H9 (cell line): ENCODE measurements at regions not wholly inside any gene's neighbourhood (a gene's known extent, or its start where the extent isn't known, plus 50 kb on each side); places are given as distances from the start of the nearest gene placed in this dataset.

Experiments
- DNase-seq: peaks from one replicate; pipeline ENCODE4 v3.0.0-alpha.2; 2017
- H2AFZ ChIP-seq: one replicate; pipeline ENCODE4 v1.6.1; 2013; ENCODE audit warnings: mild to moderate bottlenecking, low read length, control low read depth, moderate library complexity
- H2AK5ac ChIP-seq: 2 replicates; pipeline ENCODE4 v1.6.1; 2013; ENCODE audit warnings: low read length, control low read depth, mixed read lengths; ENCODE audit not compliant: insufficient read length
- H2BK120ac ChIP-seq: one replicate; pipeline ENCODE4 v1.6.1; 2013; ENCODE audit warnings: low read depth, mild to moderate bottlenecking, low read length, control low read depth, inconsistent platforms; ENCODE audit not compliant: poor library complexity, severe bottlenecking
- H2BK12ac ChIP-seq: 2 replicates; pipeline ENCODE4 v1.6.1; 2013; ENCODE audit warnings: low read length, control low read depth, mixed read lengths, low read depth; ENCODE audit not compliant: insufficient read length
- H2BK15ac ChIP-seq: 2 replicates; pipeline ENCODE4 v1.6.1; 2013; ENCODE audit warnings: low read depth, low read length, control low read depth
- H2BK20ac ChIP-seq: one replicate; pipeline ENCODE4 v1.6.1; 2013; ENCODE audit warnings: low read depth, mild to moderate bottlenecking, low read length, control low read depth, inconsistent platforms; ENCODE audit not compliant: poor library complexity, severe bottlenecking
- H2BK5ac ChIP-seq: 2 replicates; pipeline ENCODE4 v1.6.1; 2013; ENCODE audit warnings: low read length, control low read depth, mixed read lengths; ENCODE audit not compliant: insufficient read length
- H3K14ac ChIP-seq: 2 replicates; pipeline ENCODE4 v1.6.1; 2013; ENCODE audit warnings: low read length, control low read depth; ENCODE audit not compliant: insufficient read depth
- H3K18ac ChIP-seq: 2 replicates; pipeline ENCODE4 v1.6.1; 2013; ENCODE audit warnings: low read depth, mild to moderate bottlenecking, mixed read lengths, low read length, control low read depth; ENCODE audit not compliant: insufficient read length
- H3K23ac ChIP-seq: 2 replicates; pipeline ENCODE4 v1.6.1; 2013; ENCODE audit warnings: low read length, control low read depth, mixed read lengths, low read depth; ENCODE audit not compliant: insufficient read length
- H3K23me2 ChIP-seq: 2 replicates; pipeline ENCODE4 v1.6.1; 2013; ENCODE audit warnings: low read depth, mild to moderate bottlenecking, mixed read lengths, low read length, control low read depth; ENCODE audit not compliant: insufficient read length, poor library complexity, severe bottlenecking
- H3K27ac ChIP-seq: 2 replicates; pipeline ENCODE4 v1.5.1; 2013; ENCODE audit warnings: low read length, control low read depth, mixed read lengths, low read depth; ENCODE audit not compliant: insufficient read length
- H3K27me3 ChIP-seq: 2 replicates; pipeline ENCODE4 v1.6.1; 2013; ENCODE audit warnings: low read length, control low read depth, inconsistent platforms; ENCODE audit not compliant: insufficient read depth
- H3K4ac ChIP-seq: 2 replicates; pipeline ENCODE4 v1.6.1; 2013; ENCODE audit warnings: low read depth, mild to moderate bottlenecking, control low read depth, inconsistent platforms, low read length, moderate library complexity
- H3K4me1 ChIP-seq: 2 replicates; pipeline ENCODE4 v1.6.1; 2013; ENCODE audit warnings: low read length, control low read depth, inconsistent platforms; ENCODE audit not compliant: insufficient read depth
- H3K4me2 ChIP-seq: 2 replicates; pipeline ENCODE4 v1.6.1; 2013; ENCODE audit warnings: low read length, control low read depth, mixed read lengths; ENCODE audit not compliant: insufficient read length, insufficient read depth
- H3K56ac ChIP-seq: 2 replicates; pipeline ENCODE4 v1.6.1; 2013; ENCODE audit warnings: low read depth, mild to moderate bottlenecking, mixed read lengths, low read length, control low read depth; ENCODE audit not compliant: insufficient read length
- H3K79me1 ChIP-seq: 2 replicates; pipeline ENCODE4 v1.6.1; 2013; ENCODE audit warnings: low read depth, mild to moderate bottlenecking, moderate library complexity, low read length, control low read depth, inconsistent platforms; ENCODE audit not compliant: insufficient read depth, poor library complexity, severe bottlenecking
- H3K79me2 ChIP-seq: 2 replicates; pipeline ENCODE4 v1.6.1; 2013; ENCODE audit warnings: low read length, control low read depth, inconsistent platforms; ENCODE audit not compliant: insufficient read depth
- H3K9ac ChIP-seq: 2 replicates; pipeline ENCODE4 v1.6.1; 2013; ENCODE audit warnings: low read length, control low read depth, mixed read lengths; ENCODE audit not compliant: insufficient read length; ENCODE audit errors: extremely low read depth
- H3K9me3 ChIP-seq: one replicate; pipeline ENCODE4 v1.6.1; 2013; ENCODE audit warnings: low read depth, low read length, inconsistent platforms; ENCODE audit not compliant: control insufficient read depth
- H3T11ph ChIP-seq: one replicate; pipeline ENCODE4 v1.6.1; 2013; ENCODE audit warnings: mild to moderate bottlenecking, low read length, control low read depth, inconsistent platforms
- H4K20me1 ChIP-seq: one replicate; pipeline ENCODE4 v1.6.1; 2013; ENCODE audit not compliant: control insufficient read depth, insufficient read length, insufficient read depth
- H4K5ac ChIP-seq: 2 replicates; pipeline ENCODE4 v1.6.1; 2013; ENCODE audit warnings: low read depth, mild to moderate bottlenecking, mixed read lengths, low read length, control low read depth; ENCODE audit not compliant: insufficient read length
- H4K8ac ChIP-seq: replicated peaks from 2 replicates; pipeline ENCODE4 v1.6.1; 2013; ENCODE audit warnings: low read length, control low read depth, mixed read lengths, low read depth; ENCODE audit not compliant: insufficient read length
- H4K91ac ChIP-seq: 2 replicates; pipeline ENCODE4 v1.6.1; 2013; ENCODE audit warnings: low read depth, mild to moderate bottlenecking, moderate library complexity, mixed read lengths, low read length, control low read depth; ENCODE audit not compliant: insufficient read length
- H3K27ac Mint-ChIP-seq, 3 experiments: 2 replicates in 2 of 3; 3 replicates in 1 of 3; pipeline ENCODE4 v1.8.0; 2020 to 2021; ENCODE audit warnings: mixed read lengths in 3 of 3, mild to moderate bottlenecking in 1 of 3, moderate library complexity in 1 of 3
- H3K27me3 Mint-ChIP-seq: 2 replicates; pipeline ENCODE4 v1.8.0; 2021; ENCODE audit warnings: low read depth, mild to moderate bottlenecking, moderate library complexity, mixed read lengths
- H3K36me3 Mint-ChIP-seq, 3 experiments: 2 replicates in 2 of 3; 3 replicates in 1 of 3; pipeline ENCODE4 v1.8.0; 2020 to 2021; ENCODE audit warnings: low read depth in 3 of 3, mixed read lengths in 3 of 3; ENCODE audit not compliant: insufficient read depth in 1 of 3
- H3K4me1 Mint-ChIP-seq, 2 experiments: 2 replicates each; pipeline ENCODE4 v1.8.0; 2020; ENCODE audit warnings: mixed read lengths in 2 of 2
- H3K4me3 Mint-ChIP-seq, 2 experiments: 2 replicates in 1 of 2; 3 replicates in 1 of 2; pipeline ENCODE4 v1.8.0; 2020 to 2021; ENCODE audit warnings: mild to moderate bottlenecking in 2 of 2, mixed read lengths in 2 of 2, moderate library complexity in 1 of 2
- H3K9me3 Mint-ChIP-seq, 2 experiments: 2 replicates in 1 of 2; 3 replicates in 1 of 2; pipeline ENCODE4 v1.8.0; 2020; ENCODE audit warnings: mild to moderate bottlenecking in 2 of 2, mixed read lengths in 2 of 2, moderate library complexity in 1 of 2
- WGBS: extraction: QIAGEN DNeasy Blood & Tissue Kit; methylation state at CpG from one replicate; pipeline ENCODE4 v1.1.7; 2013; ENCODE audit warnings: missing lambda C conversion rate, low lambda C conversion rate, mixed read lengths; ENCODE audit not compliant: insufficient read length; ENCODE audit errors: extremely low coverage; 5-methylcytosine and 5-hydroxymethylcytosine counted together
- TF ChIP-seq, protein P1 (sequence below): fragments of 200-600 bp; sonication (generic); conservative IDR thresholded peaks from 3 replicates; pipeline ENCODE4 v1.8.0; 2021; ENCODE audit warnings: antibody characterized with exemption, mild to moderate bottlenecking

DNA sequence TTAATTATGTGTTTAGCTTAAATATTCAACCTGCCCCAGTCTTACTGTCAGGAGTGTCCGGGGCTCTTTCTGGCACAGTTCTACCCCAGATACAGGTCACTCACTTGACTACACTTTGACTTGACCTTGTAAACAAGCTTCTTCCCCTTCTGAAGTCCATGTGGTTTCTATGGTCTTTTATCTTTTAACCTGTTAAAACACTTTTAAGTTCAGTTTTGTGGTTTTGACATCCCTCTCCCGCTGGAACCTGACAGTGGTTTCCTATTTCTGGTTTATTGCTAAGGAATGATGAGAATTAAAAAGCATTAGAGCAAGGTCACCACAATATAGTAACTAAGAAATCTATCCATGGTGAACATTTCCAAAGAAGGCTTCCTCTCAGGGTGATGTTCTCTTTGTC, 300.1 kb downstream of the TMEM167A start:
- H3K4ac ChIP-seq = no peak overlapping the region
- no peak overlapping the region for H4K5ac ChIP-seq
- WGBS = no CpG with 5 or more reads among the region's 2 CpGs

More for the DNA sequence above, 300.1 kb downstream of the TMEM167A start:
- H3K27me3 Mint-ChIP-seq = no peaks in the 10 kb centered on the region
- Histone ChIP-seq H4K20me1 (no peaks in the 10 kb centered on the region), H4K8ac (no peak overlapping the region), H2BK120ac (no peak overlapping the region), H3K4me2 (no peak overlapping the region), H4K91ac (no peak overlapping the region), H2AFZ (no peak overlapping the region), H3K23me2 (no peaks in the 10 kb centered on the region), H2AK5ac (no peak overlapping the region), H3K27me3 (no peaks in the 10 kb centered on the region), H3K9me3 (no peaks in the 10 kb centered on the region), H2BK20ac (no peak overlapping the region), H3K4me1 (no peaks in the 10 kb centered on the region), H3K23ac (no peak overlapping the region), H3K9ac (no peak overlapping the region), H3K79me2 (no peaks in the 10 kb centered on the region), H3K14ac (no peak overlapping the region), H2BK5ac (no peak overlapping the region), H2BK12ac (no peak overlapping the region), H3K79me1 (no peaks in the 10 kb centered on the region), H3K18ac (no peak overlapping the region), H2BK15ac (no peak overlapping the region), H3T11ph (no peak overlapping the region), H3K27ac (no peak overlapping the region), H3K56ac (no peak overlapping the region)
- no peaks in the 10 kb centered on the region for H3K4me1 Mint-ChIP-seq
- no peak for DNase-seq
- TF ChIP-seq, protein P1, sequence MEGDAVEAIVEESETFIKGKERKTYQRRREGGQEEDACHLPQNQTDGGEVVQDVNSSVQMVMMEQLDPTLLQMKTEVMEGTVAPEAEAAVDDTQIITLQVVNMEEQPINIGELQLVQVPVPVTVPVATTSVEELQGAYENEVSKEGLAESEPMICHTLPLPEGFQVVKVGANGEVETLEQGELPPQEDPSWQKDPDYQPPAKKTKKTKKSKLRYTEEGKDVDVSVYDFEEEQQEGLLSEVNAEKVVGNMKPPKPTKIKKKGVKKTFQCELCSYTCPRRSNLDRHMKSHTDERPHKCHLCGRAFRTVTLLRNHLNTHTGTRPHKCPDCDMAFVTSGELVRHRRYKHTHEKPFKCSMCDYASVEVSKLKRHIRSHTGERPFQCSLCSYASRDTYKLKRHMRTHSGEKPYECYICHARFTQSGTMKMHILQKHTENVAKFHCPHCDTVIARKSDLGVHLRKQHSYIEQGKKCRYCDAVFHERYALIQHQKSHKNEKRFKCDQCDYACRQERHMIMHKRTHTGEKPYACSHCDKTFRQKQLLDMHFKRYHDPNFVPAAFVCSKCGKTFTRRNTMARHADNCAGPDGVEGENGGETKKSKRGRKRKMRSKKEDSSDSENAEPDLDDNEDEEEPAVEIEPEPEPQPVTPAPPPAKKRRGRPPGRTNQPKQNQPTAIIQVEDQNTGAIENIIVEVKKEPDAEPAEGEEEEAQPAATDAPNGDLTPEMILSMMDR = no peak
- H3K4me3 Mint-ChIP-seq = no peak overlapping the region
- no peaks in the 10 kb centered on the region for H3K36me3 Mint-ChIP-seq
- H3K9me3 Mint-ChIP-seq = peaks cover under 1 to 4% of the 10 kb centered on the region in 2 experiments; a peak in 2 of 5 replicates
- no peak overlapping the region for H3K27ac Mint-ChIP-seq
